GM18861 (cell line): ENCODE measurements at regions not wholly inside any gene's neighbourhood (a gene's known extent, or its start where the extent isn't known, plus 50 kb on each side); places are given as distances from the start of the nearest gene placed in this dataset.

Experiments used
- ATAC-seq: cut with Tn5 transposase; IDR thresholded peaks from one replicate; pipeline ENCODE4 v1.9.1; 2021; ENCODE audit not compliant: unreplicated experiment

DNA sequence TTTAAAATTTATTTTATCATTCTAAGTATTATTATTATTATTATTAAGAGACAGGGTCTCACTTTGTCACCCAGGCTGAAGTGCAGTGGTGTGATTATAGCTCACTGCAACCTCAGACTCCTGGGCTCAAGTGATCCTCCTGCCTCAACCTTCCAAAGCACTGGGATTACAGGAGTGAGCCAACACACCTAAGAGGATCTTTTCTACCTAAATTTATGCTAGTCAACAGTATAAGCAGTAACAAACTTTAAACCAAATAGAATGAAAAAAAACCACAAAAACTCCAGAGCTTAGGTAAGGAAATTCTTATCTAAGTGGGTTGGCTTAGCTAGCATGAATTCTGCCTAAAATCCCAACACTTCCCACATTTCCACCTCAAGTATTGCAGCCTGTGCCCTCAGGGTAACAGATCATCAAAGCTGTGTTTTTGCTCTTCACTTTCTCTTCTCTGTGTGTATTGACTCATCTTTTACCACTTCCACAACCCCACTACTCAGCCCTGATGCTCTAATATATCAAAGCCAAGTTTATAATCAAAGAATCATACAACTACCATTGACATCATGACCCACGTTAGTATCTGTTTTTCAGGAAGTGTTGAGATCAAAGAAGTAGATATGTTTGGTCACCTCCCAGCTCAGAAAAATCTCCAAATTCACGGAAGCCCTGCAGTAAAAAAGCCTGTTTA lies 93.7 kb upstream of the SPON1 start:
- no peak for ATAC-seq

DNA sequence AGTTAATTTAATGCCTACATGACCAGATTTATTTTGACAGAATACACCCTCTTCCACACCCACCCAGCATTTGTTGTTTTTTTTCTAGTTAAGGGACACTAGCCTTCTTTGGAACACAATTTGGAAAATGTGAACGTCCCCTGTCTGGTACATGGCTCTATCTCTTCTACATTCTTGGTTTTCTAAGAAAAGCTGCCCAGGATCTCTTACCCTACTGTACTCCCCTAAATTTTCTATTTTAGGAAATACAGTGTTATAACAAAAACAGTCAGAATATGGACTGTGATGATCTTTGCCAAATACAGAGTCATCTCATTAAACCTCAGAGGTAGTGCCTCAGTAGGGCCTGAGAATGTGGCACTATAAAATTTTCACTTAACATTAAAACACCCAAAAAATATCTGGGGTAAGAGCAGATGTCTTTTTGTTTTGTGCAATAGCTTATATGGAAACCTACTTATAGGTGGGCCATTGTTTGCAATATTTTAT lies 93.1 kb upstream of the SPON1 start:
- ATAC-seq = no peak

DNA sequence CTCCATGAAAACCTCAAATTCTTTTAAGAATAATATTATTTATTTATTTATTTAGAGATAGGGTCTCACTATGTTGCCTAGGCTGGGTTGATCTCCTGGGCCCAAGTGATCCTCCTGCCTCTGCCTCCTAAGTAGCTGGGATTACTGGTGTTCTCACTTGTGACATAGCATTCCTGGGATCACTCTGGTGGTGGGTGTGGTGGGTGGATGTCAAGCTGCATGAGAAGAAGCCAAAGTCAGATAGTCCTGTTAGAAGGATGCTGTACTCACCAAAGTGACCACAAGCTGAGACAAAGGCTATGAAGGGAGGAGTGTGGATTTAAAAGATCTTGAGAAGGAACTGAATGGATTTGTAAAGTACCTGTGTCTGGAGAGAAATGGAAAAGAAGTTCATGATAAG lies 87.9 kb upstream of the SPON1 start:
- no peak for ATAC-seq

DNA sequence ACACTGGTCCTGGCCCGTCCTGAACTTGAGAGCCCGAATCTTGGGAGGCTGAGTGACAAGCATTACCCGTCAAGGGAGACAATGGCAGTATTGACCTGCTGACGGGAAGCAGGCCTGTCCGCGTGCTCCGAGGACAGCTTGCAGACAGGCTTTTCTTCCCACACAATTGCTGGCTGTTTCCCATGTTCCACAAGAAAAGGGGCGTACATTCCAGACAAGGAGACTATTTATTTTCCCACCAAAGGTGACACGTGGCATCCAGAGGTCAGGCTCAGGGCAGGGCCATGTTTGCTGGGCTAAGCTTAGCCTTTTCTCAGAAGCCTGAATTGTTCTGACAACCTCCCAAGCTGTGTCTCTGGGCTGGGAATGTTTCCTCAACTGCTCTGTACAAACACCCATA lies 86.9 kb upstream of the SPON1 start:
- no peak for ATAC-seq

DNA sequence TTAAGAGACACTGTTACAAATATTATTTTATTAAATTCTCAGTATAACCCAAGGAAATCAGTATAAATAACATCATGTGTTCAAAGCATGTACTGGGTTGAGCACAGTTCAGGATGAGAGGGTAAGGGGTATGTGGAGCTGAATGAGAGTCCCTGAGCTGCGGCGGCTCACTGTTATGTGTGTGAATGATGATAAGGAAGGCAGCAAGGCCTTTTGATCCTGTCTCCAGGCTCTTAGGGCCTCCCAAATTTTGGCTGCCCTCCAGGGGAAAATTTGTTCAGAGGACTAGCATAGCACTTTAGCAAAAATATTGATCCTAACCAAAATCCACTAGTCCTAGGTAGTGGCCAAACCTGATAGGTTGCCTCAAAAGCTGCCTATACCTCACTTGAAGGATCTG lies 86.1 kb upstream of the SPON1 start:
- no peak for ATAC-seq

DNA sequence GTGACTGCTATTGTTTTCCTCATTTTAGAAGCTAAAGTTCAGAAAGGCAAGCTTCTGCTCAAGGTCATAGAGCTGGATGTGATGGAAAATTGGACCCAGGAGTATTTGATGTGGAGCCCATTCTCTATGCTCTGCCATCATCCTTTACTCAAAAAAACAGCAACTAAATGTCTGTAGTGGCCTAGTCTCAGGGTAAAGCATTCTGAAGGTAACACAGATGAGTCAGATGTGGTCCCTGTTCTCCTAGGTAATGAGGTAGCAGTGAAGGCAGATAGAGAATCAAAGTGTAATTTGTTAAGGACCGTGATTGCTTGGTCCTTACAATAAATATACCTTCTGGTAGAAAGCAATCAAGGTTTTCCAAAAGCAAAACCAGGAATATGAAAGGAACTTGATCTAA lies 84.4 kb upstream of the SPON1 start:
- ATAC-seq = no peak

DNA sequence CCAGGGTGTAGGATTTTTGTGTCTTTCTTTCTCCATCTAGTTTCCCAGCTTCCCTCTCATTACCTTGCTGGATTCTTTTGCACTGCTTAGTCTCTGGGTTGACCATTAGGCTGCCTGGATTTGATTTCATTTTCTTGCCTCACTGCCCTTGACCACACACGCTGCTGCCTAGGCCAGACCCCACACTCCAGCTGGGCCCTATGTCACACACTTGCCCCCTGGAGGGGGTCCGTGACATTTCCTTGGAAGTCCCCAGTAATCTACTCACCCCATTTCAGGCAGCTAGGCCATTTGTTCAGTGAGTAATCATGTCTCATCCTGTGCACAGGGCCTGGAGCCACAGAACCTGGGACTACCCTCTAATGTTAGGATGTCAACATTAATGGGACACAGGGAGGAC lies 81.9 kb upstream of the SPON1 start:
- no peak for ATAC-seq

DNA sequence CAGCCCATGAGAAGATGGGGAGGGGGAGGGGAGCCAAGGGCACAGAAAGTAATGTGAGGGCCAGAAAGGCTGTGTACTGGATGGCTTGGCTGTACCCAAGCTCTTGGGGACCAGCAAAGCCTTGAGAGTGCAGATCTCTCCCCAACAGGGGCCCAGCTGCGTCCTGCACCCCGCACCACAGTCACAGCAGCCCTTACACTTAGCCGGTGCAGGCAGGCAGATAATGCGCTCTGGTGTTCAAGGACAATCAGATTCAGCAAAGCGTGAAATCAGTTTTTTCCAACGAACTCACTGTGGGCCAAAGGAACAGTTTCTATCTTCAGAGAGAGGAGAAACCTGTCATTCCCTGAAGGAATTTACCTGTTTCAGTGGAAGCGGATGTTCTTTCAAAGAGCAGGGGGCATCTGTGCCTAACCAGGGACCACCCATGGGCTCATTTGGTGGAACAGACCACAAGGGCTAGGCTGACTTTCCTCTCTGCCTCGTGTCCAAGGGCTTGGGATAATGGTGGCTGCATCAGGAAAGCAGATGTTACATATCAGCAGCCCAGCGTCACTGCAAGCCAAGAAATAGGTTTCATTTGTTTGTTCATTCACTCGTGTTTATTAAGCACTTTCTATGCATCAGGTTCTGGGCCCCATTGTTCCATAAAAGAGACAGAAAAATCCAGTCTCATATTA lies 81.2 kb upstream of the SPON1 start:
- ATAC-seq = no peak

DNA sequence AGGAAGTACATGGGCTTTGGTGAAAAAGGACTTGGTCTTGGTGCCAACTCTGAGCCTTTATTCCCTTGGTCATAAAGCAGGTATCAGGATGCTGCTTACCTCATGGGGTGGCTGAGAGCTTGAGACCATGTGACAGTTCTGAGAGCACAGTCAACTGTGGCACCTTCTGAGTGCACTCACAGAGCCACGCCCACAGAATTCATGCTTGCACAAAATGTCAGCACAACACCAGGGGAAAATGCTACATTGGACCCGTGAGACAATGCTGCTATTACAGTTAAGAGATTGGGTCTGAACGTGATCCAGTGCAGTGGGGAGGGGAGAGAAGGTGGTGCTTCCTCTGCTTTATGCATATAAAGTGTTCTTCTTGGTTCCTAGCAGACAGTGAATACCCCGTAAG lies 79.5 kb upstream of the SPON1 start:
- peak; percentile 69 for ATAC-seq

DNA sequence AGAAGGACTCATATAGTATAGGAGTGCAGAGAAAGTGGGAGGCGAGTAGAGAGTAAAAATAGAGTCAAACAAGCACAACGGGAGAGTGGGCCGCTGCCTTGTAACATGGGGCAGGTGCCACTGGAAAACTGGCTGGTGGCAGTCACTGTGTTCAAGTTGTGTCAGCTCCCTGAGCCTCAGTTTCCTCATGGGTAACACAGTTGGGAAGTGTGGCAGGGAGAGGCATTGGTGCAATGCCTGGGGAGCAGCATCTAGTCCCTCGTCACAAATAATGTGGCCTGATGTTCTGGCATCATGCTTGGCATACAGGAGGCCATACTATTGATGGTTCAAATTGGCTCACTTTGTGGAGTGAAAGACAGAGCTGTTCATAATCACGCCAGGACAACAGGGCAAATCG lies 78.9 kb upstream of the SPON1 start:
- no peak for ATAC-seq

DNA sequence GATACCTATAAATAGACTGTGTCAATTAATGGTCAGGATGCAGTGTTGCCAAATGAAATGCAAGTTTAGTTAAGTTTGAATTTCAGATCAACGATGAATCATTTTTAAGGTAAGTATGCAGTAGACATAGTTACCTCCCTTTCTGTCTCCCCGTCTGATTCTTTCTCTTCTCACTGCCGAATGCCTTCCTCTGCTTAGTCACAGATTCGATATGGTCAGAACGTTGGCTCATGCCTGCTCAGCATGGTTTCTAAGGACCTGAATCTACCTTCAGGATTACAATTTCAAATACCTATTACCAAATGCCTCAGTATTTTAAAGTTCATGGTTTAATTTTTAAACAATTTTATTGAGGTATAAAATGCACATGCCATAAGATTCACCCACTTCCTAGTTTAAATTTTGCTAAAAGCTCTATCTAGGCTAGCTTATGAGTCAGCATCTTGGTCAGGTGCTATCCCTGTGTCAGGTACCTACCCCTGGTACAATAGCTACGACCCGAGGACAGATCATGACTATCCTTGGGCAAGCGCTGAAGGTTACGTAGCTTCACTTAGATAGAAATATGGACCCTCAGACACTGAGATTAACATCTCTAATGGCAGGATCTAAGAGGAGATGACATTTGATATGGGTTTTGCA lies 78.2 kb upstream of the SPON1 start:
- ATAC-seq = no peak

DNA sequence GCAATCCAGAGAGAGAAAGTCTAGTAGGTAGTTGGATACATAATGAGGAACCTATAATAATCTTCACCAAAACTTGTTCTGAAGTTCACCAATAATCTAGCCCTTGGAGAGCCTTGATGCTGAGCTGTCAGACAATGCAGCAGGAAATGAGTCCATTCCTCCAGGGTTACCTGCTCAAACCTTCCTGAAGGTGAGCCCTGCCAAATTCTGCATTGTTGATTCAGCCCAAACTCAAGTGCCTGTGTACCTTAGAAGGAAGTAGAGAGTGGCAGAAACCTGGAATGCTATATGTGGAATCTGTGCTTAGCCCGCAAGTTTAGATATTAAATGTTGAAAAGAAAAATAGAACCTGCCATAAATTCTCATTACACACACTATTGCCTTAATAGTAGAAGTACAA lies 77.4 kb upstream of the SPON1 start:
- ATAC-seq = no peak

DNA sequence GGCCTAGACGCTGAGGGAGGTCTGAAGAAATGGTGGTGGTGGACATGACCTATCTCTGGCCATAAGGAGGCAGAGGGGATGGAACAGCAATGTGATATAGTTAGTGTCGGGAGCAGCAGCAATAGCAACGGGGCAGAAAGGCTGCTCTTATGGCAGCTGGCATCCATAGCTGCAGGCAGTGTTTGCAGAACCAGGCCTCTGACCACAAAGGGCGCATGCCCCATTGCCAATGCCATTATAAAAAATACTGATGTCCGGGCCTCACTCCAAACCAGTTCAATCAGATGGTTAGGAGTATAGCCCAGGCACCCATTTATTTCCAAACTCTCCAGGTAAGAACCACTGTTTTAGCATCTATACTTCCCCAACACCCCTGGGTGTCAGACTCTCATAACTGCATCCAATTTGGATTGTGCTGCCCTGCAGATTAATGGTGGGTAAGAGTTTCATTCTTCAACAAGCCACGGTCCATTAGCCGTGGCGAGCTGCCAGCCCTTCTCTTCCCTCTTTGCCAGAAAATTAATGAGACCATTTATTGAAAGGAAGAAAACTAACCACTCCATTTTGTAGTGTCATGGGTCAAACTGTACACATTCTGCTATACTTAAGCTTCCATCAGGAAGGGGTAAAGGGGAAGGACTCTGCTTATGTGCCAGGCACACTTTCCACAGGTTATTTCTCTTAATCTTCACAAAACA lies 72.8 kb upstream of the SPON1 start:
- no peak for ATAC-seq

DNA sequence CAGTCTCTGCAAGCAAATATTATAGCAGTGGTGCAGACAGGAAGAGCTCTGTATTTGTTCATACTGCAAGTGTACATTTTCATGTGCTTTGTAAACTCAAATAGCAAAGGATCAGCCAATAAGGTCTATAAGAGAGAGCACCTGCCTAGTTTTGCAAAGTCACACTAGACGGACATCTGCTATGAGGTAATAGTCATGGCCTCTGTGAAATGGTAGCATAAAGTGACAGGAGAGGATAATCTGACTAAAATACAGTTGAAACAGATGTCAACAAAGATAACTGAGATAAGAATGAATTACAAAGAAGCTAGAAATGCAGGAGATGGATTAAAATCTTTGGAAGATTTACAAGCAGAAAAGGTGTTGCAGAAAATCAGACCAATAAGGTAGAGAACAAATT lies 70.6 kb upstream of the SPON1 start:
- no peak for ATAC-seq

DNA sequence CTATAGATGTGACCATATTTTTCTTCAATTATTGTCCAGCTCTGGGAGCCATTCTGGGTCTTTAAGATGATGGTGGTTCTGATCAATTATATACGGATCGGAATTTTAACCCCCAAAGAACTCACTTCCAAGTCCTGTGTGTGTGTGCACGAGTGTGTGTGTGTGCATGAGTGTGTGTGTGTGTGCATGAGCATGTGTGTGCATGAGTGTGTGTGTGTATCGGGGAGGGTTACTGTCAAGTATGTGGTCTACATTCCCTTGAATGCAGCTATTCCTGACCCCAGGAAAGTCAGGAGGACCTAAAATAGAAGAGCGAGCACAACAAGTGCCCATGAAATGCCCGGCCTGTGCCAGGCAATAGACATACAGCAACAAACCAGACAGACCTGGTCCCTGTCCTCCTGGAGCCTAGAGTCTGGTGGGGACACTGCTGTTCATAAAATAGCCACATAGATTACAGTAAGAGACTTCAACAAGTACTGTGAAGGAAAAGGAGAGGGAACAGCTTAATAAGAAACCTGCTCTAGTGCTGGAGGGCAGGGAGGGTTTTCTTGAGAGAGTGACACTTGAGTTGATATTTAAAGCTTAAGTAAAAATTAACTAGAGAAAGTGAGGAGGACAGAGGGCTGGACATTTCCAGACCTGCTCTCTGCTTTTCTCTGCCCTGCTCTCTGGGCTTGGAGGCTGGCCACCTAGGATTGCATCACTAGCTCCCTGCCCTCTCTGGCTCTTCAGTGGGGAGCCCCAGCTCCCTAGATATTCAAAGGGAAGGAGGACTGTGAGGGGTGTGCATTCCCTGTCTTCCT lies 66.1 kb upstream of the SPON1 start:
- no peak for ATAC-seq

DNA sequence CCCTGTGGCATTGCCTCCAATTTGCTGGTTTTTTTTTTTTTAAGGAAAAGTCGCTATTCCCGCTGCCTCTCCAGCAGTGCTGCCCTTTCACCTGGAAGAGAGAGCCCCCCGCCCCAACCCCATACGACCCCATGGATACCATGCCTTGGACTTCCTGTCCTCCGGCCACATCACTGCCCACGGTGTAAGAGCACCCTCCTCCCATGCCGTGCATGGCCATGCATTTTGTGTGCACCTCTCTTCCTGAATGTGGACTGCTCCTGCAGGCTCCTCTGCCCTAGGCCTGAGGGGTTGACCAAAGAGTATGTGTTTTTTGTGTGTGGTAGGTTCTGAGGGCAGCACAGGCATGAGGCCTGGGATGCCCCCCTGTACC lies 65.6 kb upstream of the SPON1 start:
- no peak for ATAC-seq

DNA sequence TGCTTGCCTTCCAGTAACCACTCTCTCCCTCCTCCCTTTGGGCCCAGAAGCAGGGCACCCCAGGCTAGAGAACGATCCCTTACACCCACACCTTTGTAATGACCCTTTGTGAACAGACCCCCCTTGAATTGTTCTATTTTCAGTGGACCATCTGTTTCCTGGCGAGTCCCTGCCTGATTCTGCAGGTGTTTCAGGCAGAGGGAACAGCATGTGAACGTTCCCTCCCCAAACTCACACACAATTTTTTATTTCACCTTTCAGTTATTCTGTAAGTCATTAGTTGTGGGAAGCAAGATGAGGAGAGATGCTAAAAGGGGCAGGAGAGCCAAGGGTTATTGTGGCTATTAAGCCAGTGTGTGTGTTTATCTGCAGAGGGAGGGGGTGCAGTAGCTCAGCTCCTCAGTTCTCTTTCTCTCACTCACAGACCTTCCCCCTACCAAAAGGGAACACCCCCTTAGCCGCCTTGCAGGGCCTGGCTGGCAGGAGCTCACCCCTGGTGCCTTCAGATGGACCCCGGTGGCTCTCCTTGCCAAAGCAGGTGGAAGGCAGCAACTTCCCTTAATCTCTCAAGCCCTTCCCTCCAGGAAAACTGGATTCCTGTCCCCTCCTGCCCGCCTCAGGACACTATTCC lies 64.8 kb upstream of the SPON1 start:
- no peak for ATAC-seq

DNA sequence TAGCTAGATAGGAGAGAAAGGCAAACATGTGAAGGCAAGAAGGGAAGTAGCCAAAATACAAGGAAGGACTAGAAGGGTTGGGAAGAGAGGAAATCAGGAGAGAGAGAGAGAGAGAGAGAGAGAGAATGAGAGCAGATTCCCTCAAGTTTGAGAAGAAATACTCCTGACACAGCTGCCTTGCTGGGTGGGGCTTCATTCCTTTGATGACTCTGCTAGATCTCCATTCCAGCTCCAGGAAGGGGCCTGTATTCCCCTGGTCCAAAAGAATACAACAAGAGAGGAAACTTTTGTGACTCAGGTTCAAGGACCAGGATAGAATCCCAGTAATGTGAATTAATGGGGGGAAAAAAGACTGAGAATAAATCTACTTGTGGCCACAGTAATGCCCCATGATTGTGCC lies 62.9 kb upstream of the SPON1 start:
- no peak for ATAC-seq

DNA sequence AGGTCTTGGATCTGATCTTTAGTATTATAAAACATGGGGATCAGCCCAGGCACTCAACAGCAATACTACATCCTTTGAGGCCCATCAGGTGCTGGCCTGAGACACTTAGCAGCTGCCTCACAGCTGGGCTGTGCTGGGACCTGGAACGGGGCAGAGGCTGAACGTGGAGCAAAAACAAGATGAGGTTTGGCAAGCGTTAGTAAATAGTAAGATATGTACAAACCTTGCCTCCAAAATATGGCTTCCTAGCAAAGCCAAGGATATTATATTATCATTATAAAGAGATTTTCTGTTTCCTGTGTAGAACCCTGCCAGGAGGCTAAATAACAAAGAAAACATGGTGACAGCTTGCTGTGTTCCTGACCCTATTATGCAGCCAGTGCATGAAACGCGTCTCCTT lies 60.0 kb upstream of the SPON1 start:
- no peak for ATAC-seq

DNA sequence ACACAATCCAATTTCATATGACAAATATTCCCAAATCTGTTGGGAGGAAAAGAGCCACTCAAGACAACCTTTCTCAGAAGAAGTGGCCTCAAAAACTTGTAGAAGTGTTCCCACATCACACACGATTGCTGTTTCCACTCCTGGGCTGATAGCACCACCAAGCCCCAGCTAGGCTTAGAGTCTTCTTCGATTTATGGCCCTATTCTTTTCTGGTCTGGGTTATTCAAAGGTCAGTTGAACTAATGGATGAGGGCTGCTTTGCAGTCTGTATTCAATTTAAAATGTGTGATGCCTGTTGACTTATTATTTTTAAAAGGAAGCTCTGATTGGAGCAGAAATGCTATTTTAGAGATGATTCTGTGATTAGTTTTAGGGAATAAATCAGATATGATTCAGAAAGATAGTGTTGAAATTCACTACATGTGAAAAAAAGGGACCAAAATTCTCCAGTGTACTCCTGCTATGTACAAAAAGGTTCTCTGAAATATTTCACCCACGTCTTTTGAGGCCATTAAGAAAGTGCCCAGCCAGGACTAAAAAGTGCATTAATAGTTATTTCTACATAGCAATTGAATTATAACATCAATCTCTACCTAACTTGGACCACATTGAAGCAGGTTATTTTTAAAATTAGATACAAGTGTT lies 57.3 kb upstream of the SPON1 start:
- no peak for ATAC-seq
